T-helper 2 cell treated with Interferon-gamma antibody and Interleukin-4, amounts not matched to agents 100 ng/mL and 5 ng/mL, for 36 hours (primary cell): ENCODE measurements at regions not wholly inside any gene's neighbourhood (a gene's known extent, or its start where the extent isn't known, plus 50 kb on each side); places are given as distances from the start of the nearest gene placed in this dataset.

Experiments
- intact Hi-C: fragments of 100-400 bp; cut with micrococcal nuclease; formaldehyde crosslinking; loops from one replicate; pipeline ENCODE4 v1.15.1; 2023

DNA sequence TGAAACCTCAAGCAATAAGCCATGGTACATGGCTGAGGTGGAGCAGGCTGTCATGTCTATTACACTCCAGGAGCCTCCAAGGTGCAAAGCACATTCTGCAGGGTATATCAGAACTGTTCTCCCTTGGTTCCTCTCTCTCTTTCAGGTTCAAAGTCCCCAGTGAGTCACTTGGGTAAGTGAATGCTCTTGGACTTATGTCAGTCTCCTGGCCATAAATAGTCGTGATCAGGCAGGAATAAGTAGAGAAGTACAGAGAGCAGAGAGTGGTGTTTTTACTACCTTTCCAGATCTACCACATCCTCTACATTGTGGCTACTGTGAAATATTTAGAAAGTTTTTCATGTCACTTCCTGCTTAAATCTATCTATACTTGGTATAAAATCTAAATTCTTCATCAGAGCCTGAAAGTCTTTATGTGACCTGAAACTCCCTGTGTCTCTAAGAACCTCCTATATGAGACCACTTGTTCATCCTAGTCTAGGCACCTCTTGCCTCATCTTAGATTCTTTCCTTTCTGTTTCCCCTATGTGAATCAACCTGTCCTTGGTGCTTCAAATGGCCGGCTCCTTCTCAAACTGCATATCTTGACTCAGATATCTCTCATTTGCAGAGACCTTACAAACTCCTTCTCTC lies 1077.6 kb upstream of the MAP3K7 start:
- intact Hi-C loops = no loop called here

DNA sequence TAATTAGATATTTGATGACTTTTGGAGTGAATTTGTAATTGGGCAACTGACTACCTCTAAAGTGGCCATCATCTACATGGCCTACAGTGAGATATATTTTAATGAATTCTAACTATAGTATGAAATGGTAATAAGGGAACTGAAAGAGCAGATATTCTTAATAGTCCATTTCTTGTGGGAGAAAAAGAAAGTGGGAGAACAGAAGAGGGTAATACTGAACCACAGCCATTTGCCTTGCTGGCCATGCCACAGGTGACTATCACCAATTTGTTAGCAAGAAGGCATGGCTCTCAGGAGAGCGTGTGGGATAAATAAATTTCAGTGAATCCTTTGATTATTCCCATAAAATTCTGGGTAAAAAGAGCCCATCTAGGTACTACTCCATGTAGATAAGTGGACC lies 1074.0 kb upstream of the MAP3K7 start:
- intact Hi-C loops = no loop called here

- intact Hi-C loops = no loop called here
Observed at GRCh38 chr6:91659891-91660290, 1073.0 kb upstream of the MAP3K7 start.

GRCh38 chr6:91654793-91655192 lies 1067.9 kb upstream of the MAP3K7 start:
- intact Hi-C loops = no loop called here

GRCh38 chr6:91654357-91654756 lies 1067.5 kb upstream of the MAP3K7 start:
- intact Hi-C loops = no loop called here

DNA sequence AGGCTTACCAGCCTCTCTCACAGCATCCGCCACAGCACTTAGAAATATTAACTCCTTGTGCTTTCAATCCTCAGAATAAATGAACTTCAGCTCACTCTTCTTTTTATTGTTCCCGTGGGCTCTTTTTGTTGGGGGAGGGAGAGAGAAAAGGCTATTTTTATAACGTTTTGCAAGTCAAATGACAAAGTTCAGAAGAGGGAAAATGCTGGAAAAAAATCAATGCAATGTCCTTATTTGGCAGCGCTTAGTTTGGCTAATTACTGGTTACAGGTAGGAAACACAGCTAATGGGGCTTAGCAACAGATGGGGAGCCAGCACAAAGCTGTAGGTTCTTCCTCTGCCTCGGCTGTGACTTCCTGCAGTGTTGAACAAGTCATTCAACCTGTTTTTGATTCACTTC lies 1067.0 kb upstream of the MAP3K7 start:
- intact Hi-C loops = no loop called here

DNA sequence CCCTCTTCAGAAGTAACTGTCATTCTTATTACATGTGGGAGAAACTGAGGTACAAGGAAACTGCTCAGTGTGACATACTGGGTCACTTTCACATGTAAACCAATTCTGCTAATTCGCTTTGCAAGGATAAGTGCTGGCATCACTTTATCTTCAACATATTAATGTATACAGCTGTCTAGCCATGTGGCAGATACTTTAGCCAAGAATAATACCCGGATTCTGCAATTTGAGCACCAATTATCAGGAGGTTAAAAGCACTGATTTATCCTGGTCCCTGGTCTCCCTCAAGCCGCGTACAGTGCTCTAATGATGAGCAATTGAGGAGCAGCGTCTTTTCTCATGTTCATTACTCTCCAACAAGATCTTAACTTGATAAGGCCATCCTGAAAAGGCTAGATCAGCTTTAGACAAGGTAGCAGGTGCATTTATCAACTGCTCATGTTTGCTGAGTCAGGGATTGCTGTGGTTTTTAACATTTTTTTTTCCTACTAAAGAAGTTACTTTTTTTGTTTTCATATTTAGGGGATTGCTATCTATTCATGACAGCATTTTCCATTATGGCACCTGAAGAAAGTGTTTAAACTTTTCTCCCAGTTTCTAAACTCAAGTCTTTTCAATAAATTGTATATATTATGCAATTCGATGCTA lies 1066.3 kb upstream of the MAP3K7 start:
- intact Hi-C loops = no loop called here

- intact Hi-C loops = no loop called here
Observed at GRCh38 chr6:91646649-91647048, 1059.8 kb upstream of the MAP3K7 start.

DNA sequence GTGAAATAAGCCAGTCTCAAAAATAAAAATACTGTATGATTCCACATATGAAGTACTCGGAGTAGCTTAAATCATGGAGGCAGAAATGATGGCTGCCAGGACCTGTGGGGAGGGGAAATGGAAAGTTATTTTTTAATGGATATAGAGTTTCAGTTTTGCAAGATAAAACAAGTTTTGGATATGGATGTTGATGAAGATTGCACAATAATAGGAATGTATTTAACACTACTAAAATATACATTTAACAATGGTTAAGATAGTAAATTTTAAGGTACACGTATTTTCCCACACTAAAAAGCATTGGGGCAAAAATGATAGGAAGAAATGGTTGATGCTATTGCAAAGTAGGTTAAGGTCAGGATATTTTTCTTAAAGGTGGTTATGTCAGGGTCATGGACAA lies 1058.9 kb upstream of the MAP3K7 start:
- intact Hi-C loops = no loop called here

- intact Hi-C loops = no loop called here
Observed at GRCh38 chr6:91637217-91637616, 1050.3 kb upstream of the MAP3K7 start.

DNA sequence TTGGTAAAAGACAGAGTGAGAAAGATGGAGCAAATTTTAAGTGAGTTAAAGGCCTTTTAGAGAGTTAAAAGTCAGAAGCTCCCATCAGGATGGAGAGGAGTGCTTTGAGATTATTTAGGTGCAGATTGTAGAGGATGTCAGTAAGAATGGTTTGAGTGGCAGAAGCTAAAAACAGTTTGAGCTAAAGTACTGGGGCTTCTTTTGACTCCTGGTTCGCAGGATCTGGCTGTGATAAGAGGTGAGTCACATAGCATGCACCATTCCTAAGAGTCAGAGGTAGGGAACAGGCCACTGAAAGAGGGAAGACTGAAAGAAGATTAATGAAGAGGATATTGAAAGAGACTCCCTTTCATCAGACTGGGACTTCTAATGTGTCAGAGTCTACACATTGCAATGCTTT lies 1047.9 kb upstream of the MAP3K7 start:
- intact Hi-C loops = no loop called here

DNA sequence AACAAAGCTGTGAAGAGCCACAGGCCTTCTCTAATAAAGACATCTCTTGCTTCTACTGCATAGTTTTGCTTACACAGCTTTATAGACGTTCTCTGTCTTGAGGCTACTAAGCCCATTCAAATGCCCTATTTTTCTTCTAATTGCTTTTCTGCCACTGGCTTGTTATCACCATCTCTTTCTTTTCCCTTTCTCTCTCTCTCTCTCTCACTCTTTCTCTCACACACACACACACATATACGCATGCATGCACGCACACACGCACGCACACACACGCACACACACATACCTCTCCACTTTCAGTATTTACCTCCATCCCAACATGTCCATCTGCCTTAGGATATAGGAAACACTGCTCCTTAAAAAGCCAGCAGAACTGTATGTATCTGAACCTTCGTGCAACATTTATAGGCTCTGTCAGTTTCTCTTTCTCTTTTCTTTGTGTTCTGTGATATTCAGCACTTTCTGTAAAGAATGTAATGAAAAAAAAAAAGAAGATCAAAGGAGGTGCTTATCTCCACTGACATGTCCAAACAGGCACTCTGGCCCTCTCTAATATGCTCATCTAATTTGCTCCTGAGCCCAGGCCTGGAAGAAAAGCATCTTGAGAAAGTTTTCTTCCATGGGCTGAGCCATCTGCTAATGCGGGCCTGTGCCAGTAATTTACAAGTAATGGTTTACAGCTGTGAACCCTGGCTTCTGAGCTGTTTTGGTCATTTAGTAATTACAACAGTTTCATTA lies 1046.7 kb upstream of the MAP3K7 start:
- intact Hi-C loops = no loop called here

DNA sequence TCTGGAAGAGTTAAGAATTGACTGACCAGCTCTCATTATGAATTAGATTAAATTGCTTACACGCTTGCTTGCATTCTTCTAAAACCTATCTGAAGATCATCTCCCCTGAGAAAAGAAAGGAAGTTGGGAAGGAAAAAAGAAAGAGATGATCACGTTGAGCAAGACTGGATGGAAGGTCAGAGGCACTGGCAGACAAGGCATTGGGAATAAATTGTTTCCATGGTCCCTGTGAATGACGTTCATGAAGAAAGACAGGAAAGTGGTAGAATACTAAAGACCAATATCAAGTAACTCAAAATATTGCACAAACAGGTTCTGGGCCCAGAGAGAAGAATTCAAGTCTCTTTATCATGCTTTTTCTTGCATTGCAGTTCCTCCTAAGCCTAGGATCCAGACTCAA lies 1045.4 kb upstream of the MAP3K7 start:
- intact Hi-C loops = no loop called here

DNA sequence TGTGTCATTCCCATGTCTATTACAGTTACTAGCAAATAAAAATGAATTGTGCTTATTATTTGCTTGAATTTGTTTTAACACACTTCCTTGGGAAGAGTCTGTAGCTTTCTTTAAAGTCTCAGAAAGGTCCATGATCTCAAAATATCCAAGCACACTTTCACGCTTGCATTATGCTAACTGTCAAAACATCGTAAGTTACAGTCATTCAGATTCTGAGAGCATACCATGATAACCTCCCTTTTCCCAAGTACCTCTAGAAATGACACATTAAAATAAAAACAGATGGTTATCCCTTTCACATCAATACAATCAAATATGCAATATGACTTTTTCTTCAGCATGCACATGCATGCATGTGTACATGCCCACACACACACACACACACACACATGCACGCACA lies 1044.4 kb upstream of the MAP3K7 start:
- intact Hi-C loops = no loop called here

DNA sequence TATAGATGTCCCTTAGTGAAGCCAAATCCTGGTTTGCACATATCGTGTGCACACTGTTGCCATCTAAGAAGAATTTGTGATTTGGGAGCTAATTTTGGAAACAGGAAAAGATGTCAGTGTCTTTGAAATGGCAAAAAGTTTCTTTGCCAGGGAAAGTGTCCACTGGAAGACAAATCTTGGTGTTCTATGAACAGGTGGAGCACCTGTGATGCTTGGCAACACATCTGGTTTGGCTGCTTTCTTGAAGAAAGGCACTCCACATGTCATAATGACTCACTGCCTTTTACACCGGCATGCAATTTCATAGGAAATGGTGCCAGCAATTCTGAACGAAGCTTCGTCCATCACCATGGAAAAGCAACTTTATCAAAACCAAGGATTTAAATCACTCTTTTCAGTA lies 1040.0 kb upstream of the MAP3K7 start:
- intact Hi-C loops = no loop called here

GRCh38 chr6:91613481-91613880 lies 1026.6 kb upstream of the MAP3K7 start:
- intact Hi-C loops = no loop called here

- intact Hi-C loops = no loop called here
Observed at GRCh38 chr6:91611190-91611589, 1024.3 kb upstream of the MAP3K7 start.

DNA sequence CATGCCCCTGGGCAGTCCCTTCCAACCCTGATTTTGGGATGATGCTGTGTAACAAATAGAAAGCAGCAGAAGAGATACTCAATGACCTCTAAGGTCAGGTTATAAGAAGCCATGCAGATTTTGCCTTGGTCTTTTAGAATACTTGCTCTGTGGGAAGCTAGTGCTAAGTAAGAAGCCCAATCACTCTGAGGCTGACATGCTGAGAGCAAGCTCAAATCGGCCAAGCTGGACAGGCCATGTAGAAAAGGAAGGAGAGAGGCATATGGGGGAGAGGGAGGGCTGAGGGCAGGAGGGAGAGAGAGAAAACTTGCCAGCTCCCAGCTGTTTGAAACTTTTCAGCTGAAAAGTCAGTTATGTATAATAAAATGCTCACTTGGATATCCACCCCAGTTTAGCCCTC lies 1021.6 kb upstream of the MAP3K7 start:
- intact Hi-C loops = no loop called here

DNA sequence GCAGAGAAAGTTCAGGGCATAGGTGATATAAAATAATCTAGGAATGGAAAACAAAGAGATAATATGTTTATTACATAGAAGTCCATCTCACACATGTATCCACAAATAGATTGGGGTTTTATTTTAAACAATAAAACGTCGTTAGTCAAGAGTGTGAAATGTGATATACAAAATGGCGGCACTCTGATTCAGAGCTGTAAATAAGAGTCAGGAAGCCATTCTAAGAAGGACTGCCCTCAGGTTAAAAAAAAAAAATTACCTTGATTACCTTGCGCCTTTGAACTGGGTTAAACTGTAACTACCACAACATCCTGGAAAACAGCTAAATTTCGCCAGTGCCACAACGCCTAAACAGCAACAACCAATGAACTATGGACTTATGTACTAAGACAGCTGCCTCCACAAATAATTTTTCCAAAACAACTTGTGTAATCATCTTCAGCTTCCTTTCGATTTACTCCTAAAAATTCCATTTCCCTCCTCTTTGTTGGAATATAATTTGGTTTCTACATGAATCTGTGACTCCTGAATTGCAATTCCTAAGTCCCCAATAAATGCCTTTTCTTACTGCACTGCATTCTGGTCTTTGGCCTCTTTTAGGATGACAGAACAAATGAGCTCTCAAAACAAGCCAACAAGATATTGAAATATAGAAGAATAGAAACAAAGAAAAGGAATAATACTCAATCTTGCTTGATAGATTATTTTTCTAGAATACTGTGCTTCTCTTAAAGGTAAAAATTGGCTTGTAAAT lies 1019.5 kb upstream of the MAP3K7 start:
- intact Hi-C loops = no loop called here

DNA sequence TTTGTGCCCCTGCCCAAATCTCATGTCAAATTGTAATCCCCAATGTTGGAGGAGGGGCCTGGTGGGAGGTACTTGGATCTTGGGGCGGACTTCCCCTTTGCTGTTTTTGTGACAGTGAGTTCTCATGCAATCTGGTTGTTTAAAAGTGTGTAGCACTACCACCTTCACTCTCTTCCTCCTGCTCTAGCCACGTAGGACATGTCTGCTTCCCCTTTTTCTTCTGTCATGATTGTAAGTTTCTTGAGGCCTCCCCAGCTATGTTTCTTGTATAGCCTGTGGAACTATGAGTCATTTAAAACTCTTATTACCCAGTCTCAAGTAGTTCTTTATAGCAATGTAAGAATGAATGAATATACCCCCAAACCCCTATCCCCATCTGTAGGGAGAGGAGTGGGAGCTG lies 1013.7 kb upstream of the MAP3K7 start:
- intact Hi-C loops = no loop called here

- intact Hi-C loops = no loop called here
Observed at GRCh38 chr6:91590191-91590590, 1003.3 kb upstream of the MAP3K7 start.

- intact Hi-C loops = no loop called here
Observed at GRCh38 chr6:91580635-91581034, 993.8 kb upstream of the MAP3K7 start.
